Loucy (cell line): ENCODE measurements at regions not wholly inside any gene's neighbourhood (a gene's known extent, or its start where the extent isn't known, plus 50 kb on each side); places are given as distances from the start of the nearest gene placed in this dataset.

Experiments used
- H2AFZ ChIP-seq: fragments of 200-600 bp; sonication (generic); 2 replicates; pipeline ENCODE4 v1.6.0; 2016; ENCODE audit warnings: antibody characterized with exemption, mild to moderate bottlenecking, low read length, moderate library complexity
- H3F3A ChIP-seq: fragments of 200-600 bp; 2 replicates; pipeline ENCODE4 v1.6.0; 2016; ENCODE audit warnings: antibody characterized with exemption, low read depth, mild to moderate bottlenecking
- H3K27me3 ChIP-seq: fragments of 200-600 bp; sonication (generic); 2 replicates; pipeline ENCODE4 v1.6.1; 2014; ENCODE audit warnings: low read length, mild to moderate bottlenecking; ENCODE audit not compliant: insufficient read depth, poor library complexity, severe bottlenecking
- H3K36me3 ChIP-seq: fragments of 200-600 bp; sonication (generic); 2 replicates; pipeline ENCODE4 v1.6.1; 2016; ENCODE audit warnings: low read length; ENCODE audit not compliant: insufficient read depth
- H3K4me1 ChIP-seq: fragments of 200-600 bp; sonication (generic); 2 replicates; pipeline ENCODE4 v1.5.1; 2014; ENCODE audit warnings: low read length, mild to moderate bottlenecking; ENCODE audit not compliant: insufficient read depth, poor library complexity, severe bottlenecking
- H3K4me2 ChIP-seq: fragments of 200-600 bp; sonication (generic); 2 replicates; pipeline ENCODE4 v1.6.0; 2014; ENCODE audit warnings: antibody characterized with exemption, low read length, low read depth, mild to moderate bottlenecking; ENCODE audit not compliant: poor library complexity, severe bottlenecking
- H3K4me3 ChIP-seq: fragments of 200-600 bp; sonication (generic); 2 replicates; pipeline ENCODE4 v1.5.1; 2014; ENCODE audit warnings: low read length, mild to moderate bottlenecking, mixed read lengths; ENCODE audit not compliant: poor library complexity, severe bottlenecking
- H3K79me2 ChIP-seq: fragments of 200-600 bp; sonication (generic); 2 replicates; pipeline ENCODE4 v1.6.1; 2014; ENCODE audit warnings: low read length; ENCODE audit not compliant: insufficient read depth
- H3K9ac ChIP-seq: fragments of 200-600 bp; sonication (generic); 2 replicates; pipeline ENCODE4 v1.6.0; 2014; ENCODE audit warnings: mild to moderate bottlenecking, low read depth, low read length, moderate library complexity; ENCODE audit not compliant: poor library complexity, severe bottlenecking
- H3K9me2 ChIP-seq: fragments of 200-600 bp; sonication (generic); replicated peaks from 2 replicates; pipeline ENCODE4 v1.6.1; 2016; ENCODE audit warnings: low read depth, low read length, mixed read lengths
- H3K9me3 ChIP-seq: fragments of 200-600 bp; sonication (generic); 2 replicates; pipeline ENCODE4 v1.6.1; 2014; ENCODE audit warnings: mild to moderate bottlenecking, antibody characterized with exemption, low read length, low read depth; ENCODE audit not compliant: insufficient read depth
- H4K20me1 ChIP-seq: fragments of 200-600 bp; sonication (generic); 2 replicates; pipeline ENCODE4 v1.6.0; 2014; ENCODE audit warnings: antibody characterized with exemption, low read length, mild to moderate bottlenecking; ENCODE audit not compliant: insufficient read depth, poor library complexity, severe bottlenecking
- CTCF ChIP-seq: fragments of 200-600 bp; sonication (generic); conservative IDR thresholded peaks from 2 replicates; pipeline ENCODE4 v1.5.1; 2014; ENCODE audit warnings: mild to moderate bottlenecking, antibody characterized with exemption, low read length
- EZH2phosphoT487 ChIP-seq: fragments of 200-600 bp; IDR thresholded peaks from 2 replicates; pipeline ENCODE4 v1.6.1; 2018; ENCODE audit warnings: antibody characterized with exemption, mild to moderate bottlenecking, moderate library complexity, borderline replicate concordance

GRCh38 chr7:101699399-101699798 is 70.3 kb upstream of the MYL10 start:
- Histone ChIP-seq H3K36me3 (no peaks in the 10 kb centered on the region), H3K4me3 (no peak overlapping the region), H3K9me3 (no peaks in the 10 kb centered on the region), H3K27me3 (no peaks in the 10 kb centered on the region), H3K9me2 (no peaks in the 10 kb centered on the region), H3K4me2 (no peak overlapping the region), H3K4me1 (no peaks in the 10 kb centered on the region), H3K9ac (no peak overlapping the region), H3K79me2 (no peaks in the 10 kb centered on the region), H3F3A (no peaks in the 10 kb centered on the region), H4K20me1 (no peaks in the 10 kb centered on the region), H2AFZ (no peak overlapping the region)
- TF ChIP-seq CTCF (no peak), EZH2phosphoT487 (no peak)

GRCh38 chr7:101699881-101700823 is 71.1 kb upstream of the MYL10 start:
- no peaks in the 10 kb centered on the region for H3F3A ChIP-seq
- no peak overlapping the region for H3K4me2 ChIP-seq
- no peak overlapping the region for H2AFZ ChIP-seq
- H3K9me3 ChIP-seq = no peaks in the 10 kb centered on the region
- no peaks in the 10 kb centered on the region for H3K36me3 ChIP-seq
- H4K20me1 ChIP-seq = no peaks in the 10 kb centered on the region
- no peaks in the 10 kb centered on the region for H3K4me1 ChIP-seq
- no peak overlapping the region for H3K9ac ChIP-seq
- H3K4me3 ChIP-seq = no peak overlapping the region
- H3K9me2 ChIP-seq = no peaks in the 10 kb centered on the region
- TF ChIP-seq EZH2phosphoT487 = no peak
- no peak for TF ChIP-seq CTCF
- no peaks in the 10 kb centered on the region for H3K79me2 ChIP-seq
- no peaks in the 10 kb centered on the region for H3K27me3 ChIP-seq

- H2AFZ ChIP-seq = no peak overlapping the region
- H3K36me3 ChIP-seq = no peaks in the 10 kb centered on the region
These were observed 72.2 kb upstream of the MYL10 start for GRCh38 chr7:101701153-101701794.

More at GRCh38 chr7:101701153-101701794, 72.2 kb upstream of the MYL10 start:
- H4K20me1 ChIP-seq = no peaks in the 10 kb centered on the region
- TF ChIP-seq EZH2phosphoT487 (no peak), CTCF (no peak)
- no peaks in the 10 kb centered on the region for H3F3A ChIP-seq
- no peaks in the 10 kb centered on the region for H3K4me1 ChIP-seq
- H3K9me2 ChIP-seq = no peaks in the 10 kb centered on the region
- no peak overlapping the region for H3K9ac ChIP-seq
- no peaks in the 10 kb centered on the region for H3K9me3 ChIP-seq
- no peaks in the 10 kb centered on the region for H3K27me3 ChIP-seq
- H3K79me2 ChIP-seq = no peaks in the 10 kb centered on the region
- no peak overlapping the region for H3K4me3 ChIP-seq
- H3K4me2 ChIP-seq = no peak overlapping the region
